ENCODE measurements at regions not wholly inside any gene's neighbourhood (a gene's known extent, or its start where the extent isn't known, plus 50 kb on each side); places are given as distances from the start of the nearest gene placed in this dataset.

DNA sequence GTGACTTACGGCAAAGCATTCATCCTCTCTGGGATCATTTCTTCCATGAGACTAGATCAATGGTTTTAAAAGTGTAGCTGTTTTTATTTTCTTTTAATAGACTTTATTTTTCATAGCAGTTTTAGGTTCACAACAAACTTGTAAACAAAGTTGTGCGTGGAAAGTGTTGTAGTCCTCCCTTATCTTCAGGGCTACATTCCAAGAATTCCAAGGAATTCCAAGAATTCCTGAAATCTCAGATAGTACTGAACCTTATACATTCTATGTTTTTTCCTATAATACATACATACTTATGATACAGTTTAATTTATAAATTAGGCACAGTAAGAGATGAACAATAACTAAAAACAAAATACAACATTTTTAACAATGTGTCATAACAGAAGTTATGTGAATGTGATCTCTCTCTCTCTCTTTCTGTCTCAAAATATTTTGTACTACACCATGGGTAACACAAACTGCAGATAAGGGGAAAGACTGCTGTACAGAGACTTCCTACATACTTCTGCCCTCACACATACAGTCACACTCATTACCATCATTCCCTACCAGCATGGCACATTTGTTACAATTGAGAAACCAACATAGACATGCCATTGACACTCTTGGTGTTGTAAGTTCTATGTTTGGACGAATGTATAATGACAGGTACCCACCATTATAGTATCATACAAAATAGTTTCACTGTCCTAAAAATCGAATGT is 1933.2 kb upstream of the WWC1 start:
- Histone ChIP-seq H3K27me3 (no peaks in the 10 kb centered on the region), H3K4me1 (no peaks in the 10 kb centered on the region), H3K9me3 (peaks cover 0 to 10% (median 5%) of the 10 kb centered on the region in 3 donors), H3K27ac (no peak overlapping the region), H3K36me3 (no peaks in the 10 kb centered on the region), H3K4me3 (no peak overlapping the region)
- intact Hi-C loops (cut with DNase I; ENCODE audit: low total_unique reads): no loop called here
- no peak for DNase-seq
- TF ChIP-seq, protein P1, sequence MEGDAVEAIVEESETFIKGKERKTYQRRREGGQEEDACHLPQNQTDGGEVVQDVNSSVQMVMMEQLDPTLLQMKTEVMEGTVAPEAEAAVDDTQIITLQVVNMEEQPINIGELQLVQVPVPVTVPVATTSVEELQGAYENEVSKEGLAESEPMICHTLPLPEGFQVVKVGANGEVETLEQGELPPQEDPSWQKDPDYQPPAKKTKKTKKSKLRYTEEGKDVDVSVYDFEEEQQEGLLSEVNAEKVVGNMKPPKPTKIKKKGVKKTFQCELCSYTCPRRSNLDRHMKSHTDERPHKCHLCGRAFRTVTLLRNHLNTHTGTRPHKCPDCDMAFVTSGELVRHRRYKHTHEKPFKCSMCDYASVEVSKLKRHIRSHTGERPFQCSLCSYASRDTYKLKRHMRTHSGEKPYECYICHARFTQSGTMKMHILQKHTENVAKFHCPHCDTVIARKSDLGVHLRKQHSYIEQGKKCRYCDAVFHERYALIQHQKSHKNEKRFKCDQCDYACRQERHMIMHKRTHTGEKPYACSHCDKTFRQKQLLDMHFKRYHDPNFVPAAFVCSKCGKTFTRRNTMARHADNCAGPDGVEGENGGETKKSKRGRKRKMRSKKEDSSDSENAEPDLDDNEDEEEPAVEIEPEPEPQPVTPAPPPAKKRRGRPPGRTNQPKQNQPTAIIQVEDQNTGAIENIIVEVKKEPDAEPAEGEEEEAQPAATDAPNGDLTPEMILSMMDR (IDR thresholded peaks at IDR 0.05): no peak

DNA sequence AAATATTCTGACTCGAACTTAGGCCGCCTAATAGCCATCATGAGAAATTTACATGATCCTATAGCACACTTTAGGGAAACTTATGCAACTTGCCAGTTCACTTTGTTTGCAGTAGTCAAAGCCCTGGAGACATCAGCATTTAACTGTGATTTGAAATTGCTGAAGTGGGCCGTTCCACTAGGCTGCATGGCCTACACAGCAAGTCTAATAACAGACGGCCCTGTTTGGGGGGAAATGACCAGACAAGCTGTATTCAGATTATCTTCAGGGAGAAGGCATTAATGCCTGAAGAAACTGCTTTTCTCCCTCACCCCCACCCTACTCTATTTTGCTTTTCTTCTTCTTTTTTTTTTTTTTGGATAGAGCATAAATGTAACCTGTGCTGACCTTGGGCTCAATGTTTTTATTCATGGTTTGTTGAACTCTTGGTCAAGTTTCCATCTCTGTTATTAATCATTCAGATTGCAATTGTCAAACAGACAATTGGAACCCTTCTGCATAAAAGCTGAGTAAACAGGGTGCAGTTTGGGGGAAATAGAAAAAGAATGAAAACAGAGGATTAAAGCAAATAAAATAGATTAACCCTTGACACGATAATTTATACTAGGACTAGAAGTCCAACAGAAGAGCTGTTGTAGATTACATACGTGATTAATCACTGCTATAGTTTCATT is 1928.2 kb upstream of the WWC1 start:
- no peaks in the 10 kb centered on the region for H3K36me3 ChIP-seq
- H3K4me1 ChIP-seq: no peaks in the 10 kb centered on the region
- no peak for DNase-seq
- no peak overlapping the region for H3K27ac ChIP-seq
- intact Hi-C loops (cut with DNase I; ENCODE audit: low total_unique reads): no loop called here
- H3K9me3 ChIP-seq: peaks cover 0 to 10% (median 5%) of the 10 kb centered on the region in 3 donors
- TF ChIP-seq, protein P1 (IDR thresholded peaks at IDR 0.05): no peak
- H3K4me3 ChIP-seq: no peak overlapping the region
- H3K27me3 ChIP-seq: no peaks in the 10 kb centered on the region

DNA sequence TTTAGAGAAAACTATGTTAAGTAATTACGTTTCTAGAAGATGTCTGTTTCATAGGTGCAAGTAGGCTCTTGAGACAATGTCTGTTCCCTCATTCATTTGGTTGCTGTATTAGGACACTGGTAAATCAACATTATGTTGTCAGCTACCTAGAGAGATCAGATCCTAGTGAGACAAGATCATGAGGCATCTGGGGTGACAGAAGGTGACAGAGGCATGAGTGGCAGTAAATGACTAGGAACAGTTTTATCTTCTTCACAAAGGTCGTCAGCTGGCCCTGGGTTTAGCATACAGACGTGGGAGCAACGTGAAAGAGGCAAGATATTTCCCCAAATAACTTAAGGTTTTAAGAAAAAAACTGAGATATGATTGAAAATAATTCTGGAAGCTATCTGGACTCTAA is 1926.3 kb upstream of the WWC1 start:
- Histone ChIP-seq H3K4me1 (no peaks in the 10 kb centered on the region), H3K4me3 (no peak overlapping the region), H3K27me3 (no peaks in the 10 kb centered on the region), H3K27ac (no peak overlapping the region), H3K36me3 (no peaks in the 10 kb centered on the region), H3K9me3 (peaks cover 0 to 10% (median 5%) of the 10 kb centered on the region in 3 donors)
- intact Hi-C loops (cut with DNase I; ENCODE audit: low total_unique reads): no loop called here
- DNase-seq: no peak
- TF ChIP-seq, protein P1 (IDR thresholded peaks at IDR 0.05): no peak

DNA sequence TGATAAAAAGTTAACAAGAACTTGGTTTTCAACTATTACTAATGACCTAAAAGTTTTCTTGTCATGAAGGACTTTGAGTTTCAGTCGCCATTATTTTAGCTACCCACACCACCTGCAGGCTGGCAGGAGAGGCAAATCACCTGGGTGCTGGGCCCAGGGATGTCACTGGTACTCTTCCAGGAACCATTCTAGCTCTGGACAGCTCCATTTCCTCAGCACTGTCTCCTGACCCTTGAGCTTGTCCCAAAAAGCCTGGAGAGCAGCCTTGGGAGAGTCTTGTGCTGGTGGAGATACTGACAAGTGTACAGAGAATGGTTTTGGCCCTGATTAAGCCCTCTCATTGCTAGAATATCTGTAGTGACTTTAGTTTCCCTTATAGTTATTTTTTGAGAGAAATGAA is 1924.1 kb upstream of the WWC1 start:
- H3K4me1 ChIP-seq: no peaks in the 10 kb centered on the region
- intact Hi-C loops (cut with DNase I; ENCODE audit: low total_unique reads): no loop called here
- H3K9me3 ChIP-seq: peaks cover 0 to under 1% (median 0%) of the 10 kb centered on the region in 3 donors
- TF ChIP-seq, protein P1 (IDR thresholded peaks at IDR 0.05): no peak
- H3K36me3 ChIP-seq: no peaks in the 10 kb centered on the region
- no peak overlapping the region for H3K4me3 ChIP-seq
- no peak overlapping the region for H3K27ac ChIP-seq
- H3K27me3 ChIP-seq: no peaks in the 10 kb centered on the region
- DNase-seq: no peak

DNA sequence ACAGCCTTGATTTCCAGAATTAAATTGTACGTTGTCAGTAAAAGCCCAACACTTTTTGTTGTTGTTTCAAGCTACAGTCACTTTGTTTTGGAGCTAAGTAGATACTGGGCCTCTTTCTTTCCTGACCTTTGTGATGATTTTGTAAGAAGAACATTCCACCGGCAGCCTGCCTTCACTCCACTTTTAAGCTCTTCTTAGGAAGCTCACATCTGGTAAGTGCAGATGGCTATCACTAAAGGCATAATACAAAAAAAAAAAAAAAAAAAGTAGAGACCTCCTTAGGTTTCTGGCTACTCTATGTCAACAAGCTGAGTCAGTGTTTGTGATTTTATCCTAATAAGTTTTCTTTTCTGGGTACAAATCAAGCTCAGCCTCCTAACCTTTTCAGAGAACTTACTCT is 1922.1 kb upstream of the WWC1 start:
- Histone ChIP-seq H3K27ac (no peak overlapping the region), H3K9me3 (no peaks in the 10 kb centered on the region), H3K36me3 (no peaks in the 10 kb centered on the region), H3K4me3 (no peak overlapping the region), H3K27me3 (no peaks in the 10 kb centered on the region), H3K4me1 (no peaks in the 10 kb centered on the region)
- intact Hi-C loops (cut with DNase I; ENCODE audit: low total_unique reads): no loop called here
- no peak for DNase-seq
- TF ChIP-seq, protein P1 (IDR thresholded peaks at IDR 0.05): no peak

All from tibial artery (tissue), 4 donors.